Hematopoietic multipotent progenitor cell treated with erythropoietin and hydrocortisone succinate and interleukin-3 and kit ligand, for 17 days (in vitro differentiated cells): ENCODE measurements at regions not wholly inside any gene's neighbourhood (a gene's known extent, or its start where the extent isn't known, plus 50 kb on each side); places are given as distances from the start of the nearest gene placed in this dataset.
A peak's percentile ranks its signal among the peaks of the same experiment; 100 is the strongest.

Experiments used
- DNase-seq: peaks from one replicate; pipeline ENCODE4 v3.0.0-alpha.2; 2015; ENCODE audit warnings: low spot score

GRCh38 chr6:14910692-14911547, 334.9 kb upstream of the JARID2 start:
- DNase-seq, result no peak

- DNase-seq, result peak; percentile 20
Measured at GRCh38 chr6:14912226-14912625, 333.6 kb upstream of the JARID2 start.

- DNase-seq, result no peak
Measured at GRCh38 chr6:14912706-14913105, 333.2 kb upstream of the JARID2 start.

- no peak for DNase-seq
Measured at GRCh38 chr6:14913931-14914330, 331.9 kb upstream of the JARID2 start.

- DNase-seq, result no peak
Measured at GRCh38 chr6:14915888-14916832, 329.7 kb upstream of the JARID2 start.

- no peak for DNase-seq
Measured at GRCh38 chr6:14917109-14917910, 328.6 kb upstream of the JARID2 start.

DNA sequence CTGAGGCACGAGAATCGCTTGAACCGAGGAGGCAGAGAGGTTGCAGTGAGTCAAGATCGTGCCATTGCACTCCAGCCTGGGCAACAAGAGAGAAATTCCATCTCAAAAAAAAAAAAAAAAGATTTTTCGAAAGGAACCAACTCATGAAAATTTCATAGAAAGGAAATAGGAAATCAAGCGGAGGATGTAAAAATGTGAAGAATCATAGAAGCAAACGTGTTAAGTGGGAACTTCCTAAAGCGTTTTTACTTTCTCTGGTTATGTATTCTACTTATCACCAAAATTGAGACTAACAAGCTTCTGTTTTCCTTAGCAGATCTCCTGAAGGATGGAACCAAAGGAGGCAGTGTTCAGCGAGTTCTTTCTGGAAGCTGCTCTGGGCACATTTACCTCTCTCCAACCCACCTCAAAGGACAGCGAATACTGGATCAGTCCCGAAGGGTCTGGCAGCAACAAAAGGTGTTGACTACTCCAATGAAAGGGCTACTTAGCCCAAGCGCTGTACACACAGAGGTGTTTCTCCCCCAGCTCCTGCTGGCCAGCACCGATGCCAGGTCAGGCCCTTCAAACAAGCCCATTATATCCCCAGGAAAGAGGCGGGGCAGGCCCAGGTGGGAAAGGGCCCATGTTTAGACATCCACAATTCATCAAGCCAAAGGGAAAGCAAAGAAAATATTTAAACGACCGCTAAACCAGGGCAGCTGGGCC, 327.5 kb upstream of the JARID2 start:
- no peak for DNase-seq

DNA sequence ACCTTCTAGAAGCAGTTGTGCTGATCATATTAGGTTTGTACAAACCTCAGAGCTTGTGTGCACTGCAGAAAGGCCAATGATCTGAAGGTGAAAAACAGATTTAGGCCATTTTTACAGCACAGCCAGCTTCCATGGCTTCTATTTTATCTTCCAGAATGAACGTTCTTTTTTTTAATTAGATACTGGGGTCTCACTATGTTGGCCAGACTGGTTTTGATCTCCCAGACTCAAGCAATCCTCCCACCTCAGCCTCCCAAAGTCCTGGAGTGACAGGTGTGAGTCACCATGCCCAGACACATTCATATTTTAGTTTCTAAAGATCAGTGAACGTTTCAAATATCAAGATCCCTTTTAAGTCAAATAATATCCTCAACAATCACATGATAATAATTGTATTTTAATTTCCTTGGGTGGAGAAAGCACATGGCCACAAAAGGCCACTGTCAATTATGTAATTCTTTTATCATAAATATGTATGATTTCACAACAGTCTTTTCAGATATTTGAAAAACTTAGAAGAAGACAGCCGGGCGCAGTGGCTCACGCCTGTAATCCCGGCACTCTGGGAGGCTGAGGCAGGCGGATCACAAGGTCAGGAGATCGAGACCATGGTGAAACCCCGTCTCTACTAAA, 326.7 kb upstream of the JARID2 start:
- DNase-seq, result no peak

DNA sequence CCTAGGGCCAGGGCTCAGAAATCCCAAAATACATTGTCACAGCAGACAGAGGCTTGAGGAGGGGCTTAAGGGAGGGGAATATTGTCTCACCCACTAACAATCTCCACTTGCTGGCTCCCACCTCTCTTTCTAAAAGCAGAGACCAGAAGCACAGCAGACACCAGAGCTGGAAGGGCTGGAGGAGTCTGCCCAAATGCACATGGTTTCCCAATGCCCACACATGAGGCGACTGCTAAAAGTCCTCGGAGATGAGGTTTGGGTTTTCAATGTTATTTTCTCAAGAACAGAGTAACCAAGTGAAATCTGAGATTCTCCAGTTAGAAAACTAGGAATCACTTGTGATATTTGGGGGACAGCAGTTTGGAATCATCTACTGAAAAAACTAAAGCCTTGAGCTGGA, 325.6 kb upstream of the JARID2 start:
- DNase-seq, result no peak

GRCh38 chr6:14921170-14921569, 324.7 kb upstream of the JARID2 start:
- no peak for DNase-seq

DNA sequence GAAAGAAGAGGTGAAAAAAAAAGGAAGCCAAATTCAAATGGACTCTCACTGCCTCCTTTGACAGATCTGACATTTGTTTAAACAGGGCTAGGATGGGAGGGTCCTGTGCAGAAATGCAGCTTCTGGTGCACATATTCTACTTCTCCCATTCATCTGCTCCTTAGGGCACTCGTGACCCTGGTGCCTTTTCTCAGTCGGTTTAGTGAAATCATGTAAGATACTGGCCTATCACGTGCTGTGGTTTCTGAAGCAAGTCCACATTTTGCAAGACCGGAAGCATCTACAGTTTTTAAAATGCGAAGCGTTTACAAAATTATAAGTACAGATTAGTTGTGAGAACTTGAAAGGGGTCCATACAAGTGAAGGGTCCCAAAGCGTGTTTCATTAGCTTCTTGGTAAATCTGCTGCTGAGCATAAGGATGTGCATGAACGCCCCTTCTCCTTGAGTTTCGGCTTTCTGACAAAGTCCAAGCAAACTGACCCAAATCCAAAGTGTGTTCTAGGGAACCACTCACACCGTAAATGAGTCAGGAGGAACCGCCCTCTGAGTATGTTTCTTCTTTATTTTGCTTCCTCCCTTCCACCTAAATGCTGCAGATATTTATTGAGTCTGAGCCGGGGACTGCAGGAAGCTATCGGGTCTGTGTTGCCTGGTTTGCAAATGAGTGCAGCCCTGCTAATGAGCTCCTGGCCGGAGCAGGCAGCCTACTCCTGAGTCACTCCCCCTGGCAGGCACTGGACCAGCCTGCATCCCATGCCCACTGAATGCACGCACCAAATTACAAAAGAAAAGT, 323.8 kb upstream of the JARID2 start:
- DNase-seq, result no peak

DNA sequence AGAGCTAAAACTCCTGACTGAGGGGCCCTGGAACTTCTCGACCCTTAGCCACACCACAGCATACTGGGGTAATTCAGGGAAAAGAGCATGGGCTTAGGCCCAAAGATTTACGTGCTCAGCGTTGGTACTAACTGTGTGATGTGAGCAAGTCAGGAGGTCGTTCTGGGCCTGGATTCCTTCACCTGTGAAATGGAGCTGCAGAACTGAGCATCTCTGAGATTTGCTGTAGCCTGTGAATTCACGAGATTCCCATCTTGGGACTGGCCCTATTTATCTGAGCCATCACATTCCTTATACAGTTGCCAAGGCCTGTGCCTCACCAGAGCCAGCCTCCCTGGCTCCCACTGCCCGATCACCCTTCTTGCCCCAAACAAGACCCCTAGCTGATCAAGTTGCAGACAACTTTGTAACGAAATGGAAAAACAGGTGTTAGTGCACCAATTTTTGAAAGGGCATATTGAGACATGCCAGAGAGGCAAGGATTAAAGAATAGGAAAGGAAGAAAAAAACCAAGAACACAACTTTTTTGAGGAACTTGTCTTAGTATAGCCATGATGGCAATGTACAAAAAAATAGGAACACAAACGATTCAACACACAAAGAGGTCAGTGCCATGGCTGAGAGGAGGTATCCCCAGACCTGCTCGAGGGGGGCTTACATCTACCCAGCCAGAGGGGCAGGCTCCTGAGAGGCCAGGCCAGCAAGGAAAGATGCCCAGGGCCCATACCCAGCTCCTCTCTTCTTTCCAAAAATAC, 323.0 kb upstream of the JARID2 start:
- no peak for DNase-seq

- DNase-seq, result no peak
Measured at GRCh38 chr6:14924126-14925024, 321.5 kb upstream of the JARID2 start.

DNA sequence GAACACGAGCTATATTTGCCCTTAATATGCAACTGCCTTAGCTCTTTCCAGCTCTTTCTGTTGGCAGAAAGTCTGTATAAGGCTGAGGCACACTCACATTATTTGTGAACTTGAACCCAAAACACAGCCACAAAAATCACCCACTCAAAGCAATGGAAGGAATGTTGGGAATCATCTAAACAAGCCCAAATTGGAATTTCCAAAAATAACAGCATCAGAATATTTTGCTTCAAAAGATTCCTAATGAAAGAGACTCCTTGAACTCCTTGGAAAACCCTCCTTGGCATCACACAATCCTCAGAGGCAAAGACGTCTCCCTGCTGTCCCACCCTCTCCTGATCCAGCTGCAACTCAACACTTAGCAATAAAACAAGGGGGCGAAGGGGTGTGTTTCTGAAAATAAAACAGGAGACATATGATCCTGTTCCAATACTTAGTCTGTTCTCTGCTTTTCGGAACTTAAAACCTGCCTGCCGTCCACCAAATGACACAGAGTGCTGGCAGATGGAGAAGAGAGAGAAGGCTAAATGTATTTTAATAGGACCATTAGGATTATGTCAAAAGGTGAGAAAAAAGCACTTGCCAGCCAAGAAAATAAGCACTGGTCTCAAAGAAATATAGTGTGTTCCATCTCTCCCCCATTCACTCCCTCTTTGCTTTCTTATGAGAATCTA, 320.7 kb upstream of the JARID2 start:
- no peak for DNase-seq

- DNase-seq, result no peak
Measured at GRCh38 chr6:14925699-14926026, 320.2 kb upstream of the JARID2 start.

- DNase-seq, result no peak
Measured at GRCh38 chr6:14927398-14927797, 318.5 kb upstream of the JARID2 start.

DNA sequence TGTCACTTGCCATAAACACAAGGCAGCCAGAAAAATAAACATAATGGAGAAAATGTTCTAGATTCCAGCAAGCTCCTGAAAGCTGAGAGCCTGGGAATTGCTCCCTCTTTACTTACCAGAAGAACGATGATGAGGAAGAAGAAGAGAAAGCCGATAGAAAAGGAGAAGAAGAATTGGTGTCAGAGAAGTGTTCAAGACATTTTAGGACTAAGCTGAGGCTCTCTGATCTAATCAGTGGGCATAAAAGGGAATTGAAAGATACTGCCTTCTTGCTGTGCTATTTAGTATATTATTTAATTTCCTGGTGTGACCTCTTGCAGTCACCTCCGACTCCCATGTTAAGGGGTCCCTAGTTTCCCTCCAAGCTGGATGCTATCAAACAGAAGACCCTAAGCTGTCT, 316.6 kb upstream of the JARID2 start:
- DNase-seq, result no peak
